Dermis microvascular lymphatic vessel endothelial cell (primary cell): ENCODE measurements at regions not wholly inside any gene's neighbourhood (a gene's known extent, or its start where the extent isn't known, plus 50 kb on each side); places are given as distances from the start of the nearest gene placed in this dataset.

Experiments
- DNase-seq, 2 donors: peaks; one replicate each; pipeline versions ENCODE4 v3.0.0 to v3.0.0-alpha.2; 2010; ENCODE audit warnings: low read depth in 2 of 2

DNA sequence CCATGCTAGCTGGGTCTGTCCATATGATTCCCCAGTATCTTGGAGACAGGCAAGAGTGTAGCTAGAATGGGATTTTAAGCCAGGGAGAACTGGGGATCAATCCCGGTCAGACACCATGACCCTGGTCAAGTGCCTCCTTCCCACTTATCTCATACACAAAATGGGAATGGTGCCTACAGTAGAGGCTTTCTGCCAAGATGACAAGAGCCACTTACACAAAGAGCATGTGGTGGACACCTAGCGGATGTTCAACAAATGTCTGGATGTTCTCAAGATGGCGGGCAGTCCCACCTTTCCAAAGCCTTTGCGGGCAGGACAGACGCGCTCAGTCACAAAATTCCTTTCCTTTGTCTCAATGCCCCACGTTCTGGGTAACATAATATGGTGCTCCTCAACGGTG is 57.3 kb downstream of the MAF start:
- no peak for DNase-seq

DNA sequence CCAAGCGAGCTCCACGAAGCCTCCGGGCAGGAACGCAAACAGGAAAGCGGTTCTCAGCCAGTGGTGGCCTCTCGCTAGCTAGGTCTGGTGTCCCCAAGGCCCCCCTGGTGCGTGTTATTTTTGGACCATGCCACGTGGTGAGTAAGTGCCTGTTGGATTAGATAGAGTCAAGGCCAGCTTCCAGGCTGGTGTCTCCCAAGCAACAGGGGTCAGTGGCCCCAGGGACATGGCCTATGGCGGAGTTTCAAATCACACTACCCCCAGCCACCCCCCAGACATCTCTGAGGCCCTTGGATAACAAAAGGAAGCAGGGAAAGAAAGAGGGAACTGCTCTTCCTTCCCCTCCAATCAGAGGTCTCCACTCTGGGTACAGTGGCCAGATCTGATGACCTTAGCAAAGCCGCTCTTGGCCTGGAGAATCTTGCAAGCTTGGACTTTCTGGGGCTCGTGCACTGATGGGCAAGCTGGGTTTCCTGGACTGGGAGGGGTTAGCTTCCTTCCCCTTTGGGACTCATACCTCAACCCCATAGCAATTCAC is 58.2 kb downstream of the MAF start:
- DNase-seq = no peak

DNA sequence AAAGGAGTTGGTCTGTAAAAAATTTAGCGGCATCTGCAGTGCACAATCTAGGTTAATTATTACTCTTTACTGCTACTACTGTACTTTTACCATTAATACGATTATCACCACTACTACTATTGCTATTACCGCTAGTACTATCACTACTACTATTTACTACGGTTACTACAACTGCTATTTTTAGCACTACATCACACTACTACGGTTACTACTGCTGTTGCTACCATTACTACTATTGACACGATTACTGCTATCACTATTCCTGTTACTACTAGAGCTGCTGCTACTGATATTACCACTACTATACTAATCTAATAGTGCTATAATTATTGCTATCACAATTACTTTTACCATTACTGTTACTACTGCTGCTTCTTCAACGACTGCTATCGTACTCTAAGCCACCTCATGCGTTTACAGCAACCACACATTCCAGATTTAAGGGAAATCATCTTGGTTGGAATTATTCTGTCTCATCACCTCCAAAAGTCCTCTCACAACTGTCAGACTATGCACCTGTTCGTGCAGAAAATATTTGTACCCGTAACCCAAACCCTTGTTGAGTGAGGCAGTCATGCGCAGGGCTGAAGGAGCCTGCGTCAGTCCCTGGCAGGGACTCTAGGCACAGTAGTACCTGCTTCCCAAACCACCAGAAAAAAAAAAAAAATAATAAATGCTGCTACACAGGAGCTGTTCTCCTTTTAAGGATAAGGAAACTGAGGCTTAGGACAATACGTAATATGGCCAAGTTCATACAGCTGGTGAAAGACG is 59.5 kb downstream of the MAF start:
- DNase-seq = no peak

DNA sequence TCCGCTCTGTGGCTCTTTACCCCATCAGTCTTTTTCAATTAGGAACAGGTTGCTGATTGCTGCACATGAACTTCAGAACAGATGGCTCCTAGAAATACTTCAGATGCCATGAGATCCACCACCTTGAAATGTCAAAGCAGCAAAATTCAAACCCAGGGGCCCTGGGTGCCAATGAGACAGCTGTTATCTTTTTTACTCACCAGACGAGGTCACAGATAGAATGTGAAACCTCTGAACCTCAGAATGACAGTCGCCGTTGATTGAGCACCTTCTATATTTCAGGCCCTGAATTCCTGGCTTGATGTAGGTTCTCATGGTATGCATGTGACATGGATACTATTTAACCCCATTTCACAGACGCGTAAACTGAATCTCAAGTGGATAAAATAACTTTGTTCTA is 63.0 kb downstream of the MAF start:
- DNase-seq = no peak

DNA sequence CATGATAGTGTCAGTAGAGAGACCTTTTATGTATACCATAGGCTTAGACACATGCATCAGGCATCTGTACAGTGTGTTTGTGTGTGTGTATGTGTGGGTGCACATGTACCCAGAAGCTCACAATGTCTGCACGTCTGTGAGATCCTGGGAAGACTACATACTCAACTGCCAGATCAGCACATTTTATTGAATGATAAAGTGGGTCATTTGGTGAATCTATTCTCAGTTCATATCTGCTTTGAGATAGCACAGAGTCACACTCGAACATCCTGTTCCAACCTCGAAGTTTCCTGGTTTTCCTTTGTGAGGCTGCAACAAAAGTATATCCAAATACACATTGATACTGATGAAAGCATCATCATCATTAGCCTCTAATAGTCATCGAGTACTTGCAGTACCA is 63.6 kb downstream of the MAF start:
- DNase-seq = no peak

DNA sequence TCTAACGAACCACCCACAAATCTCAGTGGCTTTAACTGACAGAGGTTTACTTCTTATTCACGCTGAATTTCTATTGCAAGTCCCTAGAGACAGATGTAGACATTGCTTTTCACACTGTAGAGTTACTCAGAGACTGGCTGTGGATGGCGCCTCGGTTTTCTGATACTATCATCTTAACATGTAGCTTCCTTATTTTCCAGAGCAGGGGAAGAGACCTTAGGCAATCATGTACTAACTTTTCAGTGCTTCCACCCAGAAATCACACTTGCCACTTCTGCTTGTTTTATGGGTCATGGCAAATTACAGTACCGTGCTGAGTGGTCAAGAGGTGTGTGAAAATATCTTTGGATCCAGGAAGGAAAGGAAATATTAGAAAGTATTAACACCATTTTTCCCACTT is 65.4 kb downstream of the MAF start:
- no peak for DNase-seq

DNA sequence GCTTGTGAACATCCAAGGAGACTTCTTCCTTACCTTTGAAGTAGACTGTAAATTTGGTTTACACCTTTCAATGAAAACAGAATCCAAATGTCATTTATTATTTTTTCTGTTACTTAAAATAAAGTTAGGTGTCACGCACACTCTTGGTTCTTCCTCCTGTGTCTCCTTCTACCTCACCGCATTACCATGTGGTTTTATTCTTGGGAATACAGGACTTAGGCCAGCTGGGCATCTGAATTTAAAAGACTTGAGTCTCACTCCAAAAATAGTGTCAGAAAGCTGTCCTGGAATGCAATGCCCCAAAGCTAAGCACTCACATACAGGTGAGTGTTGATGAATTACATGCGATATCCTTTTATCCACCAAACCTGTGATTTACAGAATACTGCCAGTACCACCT is 66.4 kb downstream of the MAF start:
- no peak for DNase-seq

DNA sequence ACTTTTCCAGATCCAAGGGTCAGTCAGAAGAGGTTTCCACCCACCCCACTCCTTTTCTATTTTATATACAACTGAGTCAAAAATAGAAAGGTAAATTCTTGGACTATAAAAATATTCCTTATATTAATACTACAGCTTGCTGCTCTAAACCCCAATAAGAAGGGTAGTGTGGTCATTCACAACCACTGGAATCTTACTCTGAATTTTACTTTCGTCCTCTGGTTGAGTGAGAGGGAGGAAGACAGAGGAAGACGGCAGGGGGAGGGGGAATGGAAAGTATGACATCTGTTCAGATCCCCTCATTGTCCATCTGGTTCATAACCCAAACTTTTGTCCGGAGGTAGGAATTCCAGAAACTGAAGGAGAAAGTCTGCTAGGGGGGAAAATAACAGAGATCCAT is 67.2 kb downstream of the MAF start:
- no peak for DNase-seq

DNA sequence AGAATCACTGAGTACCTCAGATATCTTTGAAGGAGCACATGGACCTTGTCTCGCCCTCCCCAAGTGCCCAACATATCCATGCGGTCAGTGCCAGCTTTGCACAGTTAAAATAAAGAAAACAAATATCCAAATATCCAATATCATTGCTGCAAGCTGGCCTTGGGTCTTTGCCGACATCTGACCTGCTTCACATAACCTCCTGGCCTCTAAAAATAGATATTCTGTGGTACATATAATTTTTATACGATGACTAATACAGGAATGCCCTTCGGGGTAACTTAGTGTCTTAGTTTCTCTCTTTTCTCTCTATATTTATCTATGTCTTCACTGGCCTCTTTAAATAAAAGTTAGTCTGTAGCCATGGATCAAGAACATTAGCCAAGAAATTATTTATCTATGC is 67.8 kb downstream of the MAF start:
- DNase-seq = no peak

DNA sequence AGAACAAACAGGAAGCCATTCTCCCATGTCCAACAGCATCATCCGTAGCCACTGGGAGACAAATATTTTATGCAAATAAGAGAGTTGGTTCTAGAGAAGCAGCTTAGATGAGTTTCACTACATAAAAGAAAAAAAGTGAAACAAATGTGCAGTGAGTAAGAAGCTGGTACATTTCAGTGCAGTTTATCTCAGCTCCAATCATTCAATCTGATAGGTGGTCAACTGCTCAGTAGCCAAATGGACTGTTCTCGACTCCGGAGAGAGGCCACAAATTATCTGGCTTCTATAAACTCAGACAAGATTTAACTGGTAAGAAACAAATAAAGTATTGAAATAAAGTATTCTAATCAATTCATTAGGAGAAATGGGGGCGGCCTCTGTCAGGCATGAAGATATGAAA is 68.3 kb downstream of the MAF start:
- no peak for DNase-seq

DNA sequence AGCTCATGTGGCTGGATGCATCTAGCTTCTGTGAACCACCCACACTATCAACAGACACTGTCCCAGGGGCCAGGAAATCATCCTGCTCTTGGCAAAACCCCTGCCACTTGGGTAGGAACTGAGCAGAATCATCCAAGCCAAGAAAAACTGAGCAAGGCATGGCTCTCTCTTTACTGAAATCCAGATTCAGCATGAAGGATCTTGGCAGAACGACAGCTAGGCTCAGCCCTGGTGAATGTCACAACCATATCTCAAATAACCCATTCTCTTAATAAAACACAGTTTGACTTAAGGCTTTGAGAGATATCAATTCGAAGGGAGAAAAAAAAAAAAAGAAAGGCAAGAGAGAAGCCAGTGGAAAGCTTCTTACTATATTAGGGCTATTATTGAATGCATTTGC is 72.2 kb downstream of the MAF start:
- no peak for DNase-seq

DNA sequence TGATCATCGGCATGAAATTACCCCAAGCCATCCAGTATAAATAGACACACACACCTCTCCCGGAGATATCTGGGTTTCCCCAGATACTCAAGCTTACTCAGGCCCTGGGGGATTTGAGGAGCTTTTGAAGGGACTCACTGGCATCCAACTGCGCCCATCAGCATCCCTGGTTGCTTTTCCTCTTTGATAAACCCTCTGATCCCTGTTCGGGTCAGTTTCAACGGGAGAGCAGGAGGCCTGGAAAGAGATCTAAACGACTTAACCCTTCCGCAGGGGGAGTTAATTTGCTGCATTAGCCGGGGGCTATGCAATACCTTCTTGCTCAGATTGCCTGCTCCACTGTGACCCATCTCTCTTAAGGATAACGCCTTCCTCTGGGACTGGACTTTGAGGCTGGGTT is 76.6 kb downstream of the MAF start:
- DNase-seq = no peak

DNA sequence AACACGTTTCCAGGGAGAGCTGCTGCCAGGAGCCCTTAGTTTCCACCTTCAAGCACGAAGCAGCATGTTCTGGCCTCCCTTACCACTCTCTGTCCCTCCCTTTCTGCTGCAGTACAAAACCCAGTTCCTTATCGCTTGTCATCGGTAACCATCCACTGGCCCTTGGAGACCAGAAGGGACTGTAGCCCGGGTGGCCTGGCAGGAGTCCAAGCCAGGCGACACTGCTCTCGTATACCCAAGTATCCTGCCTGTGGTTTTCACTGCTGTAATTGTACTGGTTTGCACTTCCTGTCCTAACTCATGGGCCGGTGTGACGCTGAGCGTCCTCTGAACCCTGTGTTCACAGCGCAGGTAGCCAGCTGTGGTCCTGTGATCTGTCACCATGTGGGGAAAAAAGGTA is 81.1 kb downstream of the MAF start:
- no peak for DNase-seq

DNA sequence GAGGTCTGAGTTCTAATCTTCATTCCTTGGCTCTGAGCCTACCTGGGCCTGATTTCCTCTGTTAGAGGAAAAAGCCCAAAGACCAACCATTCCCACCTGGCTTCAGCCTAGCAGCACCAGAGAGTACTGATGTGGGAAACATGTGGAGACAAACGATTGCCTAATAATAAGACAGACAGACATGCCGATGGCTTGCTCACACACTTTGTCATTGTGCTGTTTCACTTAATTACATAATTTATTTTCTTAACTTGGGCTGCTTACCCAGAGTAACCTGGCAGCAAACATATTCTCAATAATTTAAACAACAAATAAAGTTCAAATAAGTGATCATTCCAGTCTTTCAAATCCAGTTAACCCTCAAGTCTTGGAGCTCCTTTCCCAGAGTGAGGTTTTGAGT is 83.4 kb downstream of the MAF start:
- no peak for DNase-seq

DNA sequence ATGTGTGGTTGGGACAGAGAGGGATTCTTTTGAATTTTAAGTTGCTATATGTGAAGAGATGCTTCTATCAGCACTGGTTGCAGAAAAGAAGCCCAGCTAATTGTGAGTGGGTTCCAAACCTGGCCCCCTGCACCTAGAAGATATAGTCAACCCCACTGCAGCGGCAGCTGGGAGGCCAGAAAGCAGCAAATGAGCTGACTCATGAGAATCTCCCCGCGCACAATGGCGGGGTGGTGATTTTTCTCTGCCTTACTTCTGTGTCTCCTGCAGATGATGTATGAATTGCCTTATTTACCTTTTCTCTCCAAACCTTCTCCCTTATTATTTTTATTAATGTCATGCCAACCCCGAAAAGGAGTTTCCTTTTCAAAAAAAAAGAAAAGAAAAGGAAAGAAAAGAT is 89.7 kb downstream of the MAF start:
- DNase-seq = no peak

DNA sequence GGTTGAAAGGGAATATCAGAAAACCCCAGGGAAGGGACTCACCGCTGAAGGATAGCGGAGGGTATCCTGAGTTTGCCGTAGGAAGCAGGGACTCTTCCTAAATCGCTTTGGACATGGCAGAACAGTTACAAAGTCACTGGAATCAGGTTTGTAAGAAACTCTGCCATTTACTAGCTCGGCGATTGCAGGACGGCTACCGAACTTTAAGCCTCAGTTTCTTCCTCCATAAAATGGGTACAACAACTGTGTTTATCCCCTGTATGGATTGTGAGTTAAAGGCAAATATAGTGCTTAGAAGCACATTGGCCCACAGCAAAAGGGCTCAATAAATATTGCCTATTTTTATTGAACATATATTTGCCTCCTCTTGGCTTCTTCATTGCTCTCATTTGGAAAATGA is 90.6 kb downstream of the MAF start:
- no peak for DNase-seq

DNA sequence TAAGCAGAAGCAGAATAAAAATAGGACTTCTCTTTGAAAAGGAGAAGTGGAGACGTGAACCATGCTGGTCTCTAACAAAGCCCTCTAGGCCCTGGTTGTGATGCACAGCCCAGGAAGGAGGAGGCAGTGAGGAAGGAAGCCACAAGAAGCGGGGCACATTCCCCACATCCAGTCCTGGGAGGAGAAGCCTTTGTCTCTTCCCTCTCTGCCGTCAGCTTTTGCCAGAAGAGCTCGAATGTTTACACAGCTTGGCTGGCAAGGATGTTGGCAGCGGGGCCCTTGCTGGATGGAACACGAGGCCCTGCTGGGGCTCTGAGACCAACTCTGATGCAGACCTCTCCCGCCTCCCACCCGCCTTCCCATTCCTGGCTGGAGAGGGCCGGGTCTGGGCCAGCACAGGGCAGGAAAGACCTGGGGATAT is 91.3 kb downstream of the MAF start:
- DNase-seq = peak in 1 of 2 donors; percentile 0

DNA sequence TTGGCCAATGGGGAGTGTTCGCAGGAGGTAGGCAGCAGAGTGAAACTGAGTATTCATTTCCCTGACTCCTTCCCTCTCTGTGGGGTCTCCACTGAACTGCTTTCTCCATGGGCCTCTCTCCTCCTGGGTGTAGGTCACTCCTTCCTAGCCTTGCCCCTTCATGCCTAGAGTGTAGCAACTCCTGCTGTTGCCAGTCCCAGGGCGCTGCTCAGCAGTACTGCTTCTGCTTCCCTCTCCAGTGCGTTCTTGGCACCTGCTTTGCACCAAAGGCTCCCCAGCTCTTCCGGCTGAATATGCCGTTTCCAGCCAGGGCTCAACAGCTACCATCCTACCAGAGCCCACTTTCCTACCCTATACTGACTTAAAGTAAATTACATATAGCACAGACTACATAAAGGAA is 92.2 kb downstream of the MAF start:
- no peak for DNase-seq

DNA sequence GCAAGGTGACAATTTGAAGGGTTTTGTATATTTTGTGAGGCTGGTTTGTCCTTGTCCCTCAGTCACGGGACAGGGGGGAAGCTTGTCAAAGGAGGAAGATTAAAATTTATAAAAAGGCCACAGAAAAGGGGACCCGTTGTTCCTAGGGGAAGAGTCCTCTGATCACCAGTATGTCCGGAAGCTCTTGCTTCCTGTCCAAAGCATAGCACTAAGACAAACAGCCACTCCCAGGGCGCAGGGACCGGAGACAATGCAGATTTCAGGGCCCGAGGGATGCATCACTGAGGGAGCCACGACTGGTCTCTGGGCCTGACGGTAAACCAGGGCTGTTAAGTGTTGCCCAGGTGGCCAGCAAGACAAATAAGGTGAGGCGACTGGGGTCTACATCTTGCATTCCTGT is 95.2 kb downstream of the MAF start:
- no peak for DNase-seq

DNA sequence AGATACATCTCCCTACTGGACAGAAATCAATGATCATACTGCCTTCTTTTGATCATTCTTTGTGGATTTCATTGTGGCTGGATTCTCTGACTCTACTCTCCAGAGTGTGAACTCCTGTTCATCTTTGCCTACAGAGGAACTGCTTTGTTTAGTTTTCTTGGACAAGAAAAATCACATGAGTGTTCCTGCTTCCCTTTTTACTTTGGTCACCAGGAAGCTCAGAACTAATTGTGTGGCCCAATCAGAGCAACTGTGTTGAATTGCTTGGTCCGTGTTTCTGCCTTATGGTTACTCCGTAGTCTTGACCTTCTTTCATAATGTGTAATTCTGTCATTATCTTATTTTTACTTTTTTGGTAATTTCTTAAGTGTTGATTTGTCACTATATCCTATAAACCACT is 97.0 kb downstream of the MAF start:
- DNase-seq = no peak

DNA sequence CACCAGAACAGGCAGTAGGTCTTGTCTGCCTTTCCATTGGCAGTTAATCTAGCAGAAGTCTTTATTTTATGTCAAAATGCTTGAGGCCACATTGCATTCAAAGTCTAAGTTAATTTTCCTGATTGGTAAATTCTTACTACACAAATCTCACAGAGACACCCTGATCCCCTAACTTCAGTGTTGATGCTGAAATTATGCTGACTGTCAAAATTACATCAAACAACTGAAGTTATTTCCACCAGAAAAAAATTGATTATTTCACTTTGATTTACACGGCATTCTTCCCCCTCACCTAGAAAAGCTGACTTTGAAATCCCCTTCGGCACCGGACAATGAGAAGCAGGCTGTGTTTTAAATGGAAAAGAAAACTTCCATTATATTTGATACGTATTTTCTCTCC is 99.1 kb downstream of the MAF start:
- DNase-seq = no peak

DNA sequence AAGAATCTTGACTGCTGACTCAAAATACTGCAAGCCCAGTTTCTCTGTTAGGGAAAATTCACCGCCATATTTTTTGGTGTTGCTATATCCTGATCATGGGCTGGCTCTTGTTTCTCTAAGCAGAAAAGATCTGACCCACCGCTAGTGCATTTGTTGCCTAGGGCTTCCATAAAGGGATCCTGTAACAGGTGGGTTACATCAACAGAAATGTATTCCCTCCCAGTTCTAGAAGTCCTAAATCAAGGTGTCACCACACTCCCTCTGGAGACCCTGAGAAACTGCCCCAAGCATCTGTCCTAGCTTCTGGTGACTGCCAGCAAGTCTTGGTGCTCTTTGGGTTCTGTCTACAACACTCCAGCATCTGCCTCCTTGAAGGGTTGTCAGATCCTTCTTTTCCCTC is 99.7 kb downstream of the MAF start:
- no peak for DNase-seq

DNA sequence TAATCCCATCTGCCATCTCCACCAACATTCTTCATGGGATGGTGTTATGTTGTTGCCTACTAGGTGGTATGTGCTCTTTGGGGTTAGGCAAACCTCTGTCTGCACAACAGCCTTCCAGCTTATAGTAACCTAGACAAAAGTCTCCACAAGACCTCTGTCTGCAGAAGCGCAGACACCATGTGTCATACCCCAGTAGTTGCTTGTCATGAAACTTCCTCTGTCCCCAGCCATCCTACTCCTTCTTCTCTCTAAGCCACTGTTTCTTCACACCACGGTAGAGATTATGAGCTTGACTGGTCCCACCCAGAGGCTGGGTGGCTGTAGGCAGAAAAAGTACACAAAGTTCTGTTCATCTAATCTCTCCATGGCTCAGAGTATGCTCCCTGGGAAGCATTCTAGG is 100.3 kb downstream of the MAF start:
- no peak for DNase-seq

DNA sequence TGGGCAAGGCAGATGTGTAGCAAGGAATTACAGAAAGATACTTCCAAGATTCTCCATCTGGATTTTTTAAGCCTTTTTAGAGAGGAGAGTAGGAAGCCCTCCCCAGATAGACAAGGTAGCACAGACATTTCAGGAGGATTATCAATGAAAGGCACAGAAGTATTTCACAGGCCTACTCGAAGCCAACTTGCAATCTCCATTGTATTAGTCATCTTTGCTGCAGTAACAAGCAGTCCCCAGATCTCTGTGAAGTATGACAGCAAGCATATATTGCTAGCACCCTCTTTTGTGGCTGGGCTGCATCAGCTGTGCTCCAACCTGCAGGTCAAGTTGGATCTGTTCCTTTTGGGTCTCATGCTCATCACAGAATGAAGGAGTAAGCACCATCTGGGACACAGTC is 101.6 kb downstream of the MAF start:
- DNase-seq = no peak
